ENCODE measurements at regions not wholly inside any gene's neighbourhood (a gene's known extent, or its start where the extent isn't known, plus 50 kb on each side); places are given as distances from the start of the nearest gene placed in this dataset.

DNA sequence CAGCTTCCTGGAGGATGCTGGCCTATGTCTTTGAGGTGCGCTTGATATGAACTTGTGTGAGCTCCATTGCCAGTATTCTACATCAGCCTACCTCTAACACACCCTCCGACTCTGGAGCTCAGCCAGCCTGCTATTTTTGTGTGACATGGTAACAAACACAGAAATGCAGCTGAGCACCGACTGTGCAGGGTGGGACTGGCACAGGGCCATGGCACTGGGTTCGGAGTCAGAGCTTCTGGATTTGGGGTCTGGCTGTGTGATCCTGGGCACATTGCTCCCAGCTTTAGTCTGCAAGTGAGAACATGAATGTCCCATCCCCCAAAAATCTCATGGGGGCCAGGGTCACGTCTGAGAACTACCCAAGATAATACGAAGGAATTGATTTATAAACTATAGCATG lies 257.2 kb upstream of the CTBP2 start:
- DNase-seq = no peak
- POLR2A ChIA-PET = no interaction called here
- intact Hi-C loops (cut with micrococcal nuclease; ENCODE audit: unreplicated experiment) = no loop called here
- no peak overlapping the region for H3K27ac Mint-ChIP-seq (ENCODE audit: unreplicated experiment)
- CTCF ChIA-PET = no interaction called here
- H3K9me3 Mint-ChIP-seq (ENCODE audit: unreplicated experiment) = no peaks in the 10 kb centered on the region
- H3K4me1 Mint-ChIP-seq (ENCODE audit: low read depth, unreplicated experiment) = peaks cover 8% of the 10 kb centered on the region
- Histone ChIP-seq H3K36me3 (ENCODE audit: control insufficient read depth, insufficient read depth, low read length) (no peaks in the 10 kb centered on the region), H3K4me3 (ENCODE audit: low read depth, low read length) (no peak overlapping the region), H3K27me3 (replicated peaks; ENCODE audit: control insufficient read depth, insufficient read depth, low read length) (no peaks in the 10 kb centered on the region; the same call in 1 of the 2 replicates), H3K4me1 (no peaks in the 10 kb centered on the region), H3K9me3 (no peaks in the 10 kb centered on the region)
- TF ChIP-seq, protein P1, sequence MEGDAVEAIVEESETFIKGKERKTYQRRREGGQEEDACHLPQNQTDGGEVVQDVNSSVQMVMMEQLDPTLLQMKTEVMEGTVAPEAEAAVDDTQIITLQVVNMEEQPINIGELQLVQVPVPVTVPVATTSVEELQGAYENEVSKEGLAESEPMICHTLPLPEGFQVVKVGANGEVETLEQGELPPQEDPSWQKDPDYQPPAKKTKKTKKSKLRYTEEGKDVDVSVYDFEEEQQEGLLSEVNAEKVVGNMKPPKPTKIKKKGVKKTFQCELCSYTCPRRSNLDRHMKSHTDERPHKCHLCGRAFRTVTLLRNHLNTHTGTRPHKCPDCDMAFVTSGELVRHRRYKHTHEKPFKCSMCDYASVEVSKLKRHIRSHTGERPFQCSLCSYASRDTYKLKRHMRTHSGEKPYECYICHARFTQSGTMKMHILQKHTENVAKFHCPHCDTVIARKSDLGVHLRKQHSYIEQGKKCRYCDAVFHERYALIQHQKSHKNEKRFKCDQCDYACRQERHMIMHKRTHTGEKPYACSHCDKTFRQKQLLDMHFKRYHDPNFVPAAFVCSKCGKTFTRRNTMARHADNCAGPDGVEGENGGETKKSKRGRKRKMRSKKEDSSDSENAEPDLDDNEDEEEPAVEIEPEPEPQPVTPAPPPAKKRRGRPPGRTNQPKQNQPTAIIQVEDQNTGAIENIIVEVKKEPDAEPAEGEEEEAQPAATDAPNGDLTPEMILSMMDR (IDR thresholded peaks at IDR 0.05; ENCODE audit: insufficient read depth in 1 of 2, low read depth in 1 of 2, low read length in 1 of 2, severe bottlenecking in 1 of 2, unreplicated experiment in 1 of 2) = no peak
- peaks cover 12% of the 10 kb centered on the region for H3K27me3 Mint-ChIP-seq (ENCODE audit: insufficient read depth, unreplicated experiment)
- BruUV-seq (replicated peaks) = no TSS peak
- no peaks in the 10 kb centered on the region for H3K36me3 Mint-ChIP-seq (ENCODE audit: insufficient read depth, unreplicated experiment)
- no peak overlapping the region for H3K4me3 Mint-ChIP-seq (ENCODE audit: unreplicated experiment)

DNA sequence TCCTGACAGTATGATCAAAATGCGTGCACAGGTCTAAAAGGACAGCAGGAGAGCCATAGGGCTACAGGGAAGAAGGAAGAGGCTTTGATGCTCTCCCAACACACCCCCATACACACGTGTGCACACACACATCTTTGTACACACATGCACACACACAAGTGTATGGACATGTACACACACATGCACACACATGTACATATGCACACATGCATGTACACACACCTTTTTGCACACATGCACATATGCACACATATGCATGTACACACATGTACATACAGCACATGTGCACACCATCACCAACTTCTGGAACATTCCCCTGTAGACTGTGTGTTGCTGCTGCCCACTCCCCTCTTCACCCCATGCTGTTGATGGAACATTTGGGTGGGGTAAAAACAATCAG lies 255.6 kb upstream of the CTBP2 start:
- peaks cover 8% of the 10 kb centered on the region for H3K4me1 Mint-ChIP-seq (ENCODE audit: low read depth, unreplicated experiment)

DNA sequence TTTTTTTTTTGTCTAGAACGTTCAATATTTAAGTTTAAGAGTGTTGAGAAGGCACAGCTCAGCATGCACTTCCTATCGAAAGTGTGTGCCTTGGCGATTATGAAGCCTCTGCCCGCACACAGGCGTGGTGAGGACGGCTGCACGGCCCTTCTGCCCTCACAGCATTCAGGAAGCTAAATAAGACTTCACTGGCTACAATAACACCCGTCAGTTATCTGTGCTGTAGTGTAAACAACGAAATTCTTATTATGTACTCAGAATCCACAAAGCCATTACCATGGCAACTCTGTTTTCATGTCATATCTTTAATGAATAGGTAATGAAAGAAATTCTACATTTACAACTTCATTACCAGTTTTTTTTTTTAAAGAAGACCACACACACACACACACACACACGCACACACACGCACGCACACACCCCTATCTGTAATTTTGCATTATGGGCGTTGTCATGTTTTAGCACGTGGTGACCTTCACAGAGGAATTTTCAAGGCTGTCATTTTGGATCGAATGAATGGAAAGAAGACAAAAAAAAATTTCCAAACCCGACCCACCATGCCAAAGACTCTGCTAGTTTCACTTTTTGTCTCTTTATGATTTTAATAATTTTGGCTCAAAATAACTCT lies 254.8 kb upstream of the CTBP2 start:
- no peaks in the 10 kb centered on the region for H3K9me3 Mint-ChIP-seq (ENCODE audit: unreplicated experiment)
- intact Hi-C loops (cut with micrococcal nuclease; ENCODE audit: unreplicated experiment) = no loop called here
- ChIA-PET POLR2A (no interaction called here), CTCF (no interaction called here)
- no peaks in the 10 kb centered on the region; the same call in 1 of the 2 replicates for H3K27me3 ChIP-seq (replicated peaks; ENCODE audit: control insufficient read depth, insufficient read depth, low read length)
- TF ChIP-seq, protein P1 (IDR thresholded peaks at IDR 0.05; ENCODE audit: insufficient read depth in 1 of 2, low read depth in 1 of 2, low read length in 1 of 2, severe bottlenecking in 1 of 2, unreplicated experiment in 1 of 2) = no peak
- no peaks in the 10 kb centered on the region for H3K36me3 Mint-ChIP-seq (ENCODE audit: insufficient read depth, unreplicated experiment)
- H3K27ac Mint-ChIP-seq (ENCODE audit: unreplicated experiment) = no peak overlapping the region
- DNase-seq = no peak
- H3K4me1 Mint-ChIP-seq (ENCODE audit: low read depth, unreplicated experiment) = peaks cover 8% of the 10 kb centered on the region
- H3K4me1 ChIP-seq = no peaks in the 10 kb centered on the region
- H3K4me3 ChIP-seq (ENCODE audit: low read depth, low read length) = no peak overlapping the region
- H3K4me3 Mint-ChIP-seq (ENCODE audit: unreplicated experiment) = no peak overlapping the region
- no TSS peak for BruUV-seq (replicated peaks)
- H3K36me3 ChIP-seq (ENCODE audit: control insufficient read depth, insufficient read depth, low read length) = no peaks in the 10 kb centered on the region
- H3K9me3 ChIP-seq = no peaks in the 10 kb centered on the region
- H3K27me3 Mint-ChIP-seq (ENCODE audit: insufficient read depth, unreplicated experiment) = peaks cover 8% of the 10 kb centered on the region

More for the DNA sequence above, 255.6 kb upstream of the CTBP2 start:
- no peaks in the 10 kb centered on the region; the same call in 1 of the 2 replicates for H3K27me3 ChIP-seq (replicated peaks; ENCODE audit: control insufficient read depth, insufficient read depth, low read length)
- H3K9me3 Mint-ChIP-seq (ENCODE audit: unreplicated experiment) = no peaks in the 10 kb centered on the region
- H3K4me3 Mint-ChIP-seq (ENCODE audit: unreplicated experiment) = no peak overlapping the region
- POLR2A ChIA-PET = no interaction called here
- no peak for DNase-seq
- H3K27ac Mint-ChIP-seq (ENCODE audit: unreplicated experiment) = no peak overlapping the region
- no peaks in the 10 kb centered on the region for H3K9me3 ChIP-seq
- TF ChIP-seq, protein P1 (IDR thresholded peaks at IDR 0.05; ENCODE audit: insufficient read depth in 1 of 2, low read depth in 1 of 2, low read length in 1 of 2, severe bottlenecking in 1 of 2, unreplicated experiment in 1 of 2) = no peak
- intact Hi-C loops (cut with micrococcal nuclease; ENCODE audit: unreplicated experiment) = no loop called here
- no peaks in the 10 kb centered on the region for H3K4me1 ChIP-seq
- H3K4me3 ChIP-seq (ENCODE audit: low read depth, low read length) = no peak overlapping the region
- H3K36me3 Mint-ChIP-seq (ENCODE audit: insufficient read depth, unreplicated experiment) = no peaks in the 10 kb centered on the region
- H3K36me3 ChIP-seq (ENCODE audit: control insufficient read depth, insufficient read depth, low read length) = no peaks in the 10 kb centered on the region
- CTCF ChIA-PET = no interaction called here
- H3K27me3 Mint-ChIP-seq (ENCODE audit: insufficient read depth, unreplicated experiment) = peaks cover 8% of the 10 kb centered on the region
- BruUV-seq (replicated peaks) = no TSS peak
